HepG2 (cell line): ENCODE measurements at regions not wholly inside any gene's neighbourhood (a gene's known extent, or its start where the extent isn't known, plus 50 kb on each side); places are given as distances from the start of the nearest gene placed in this dataset.

Experiments used
- ATAC-seq: fragments of 200-7000 bp; cut with Tn5 transposase; 3 replicates; pipeline ENCODE4 v1.9.1; 2020; ENCODE audit warnings: mild to moderate bottlenecking, moderate library complexity
- BruUV-seq: library from RNA; stranded (reverse); fragments of 400-500 nt; replicated peaks from 2 replicates; lab custom pipeline; 2021; lab: Mats Ljungman, UMichigan
- CTCF ChIA-PET: fragments of 300-600 bp; formaldehyde crosslinking; extraction: SDS; loops from one replicate; lab custom pipeline; 2021; ENCODE audit warnings: low total read pairs, inconsistent platforms, low intra/inter-chr PET ratio; lab: Yijun Ruan, JAX
- POLR2A ChIA-PET: fragments of 350-600 bp; sonication (Branson Sonifier 250); formaldehyde crosslinking; loops from one replicate; lab custom pipeline; 2020; ENCODE audit warnings: antibody characterized with exemption, inconsistent platforms; lab: Yijun Ruan, JAX
- DNase-seq: peaks from one replicate; pipeline ENCODE4 v3.0.0-alpha.2; 2015; ENCODE audit warnings: low spot score
- FAIRE-seq: peaks from 3 replicates; lab custom pipeline; 2011; peaks lifted over from hg19 to GRCh38; lab: Jason Lieb, UNC
- H2AFZ ChIP-seq: one replicate; pipeline ENCODE4 v1.6.1; 2011; ENCODE audit warnings: low read length, inconsistent platforms
- H3K27ac ChIP-seq: fragments of 300-600 bp; 3 replicates; pipeline ENCODE4 v1.8.0; 2011; ENCODE audit warnings: mixed run types, mild to moderate bottlenecking, mixed read lengths, low read length, inconsistent platforms; ENCODE audit not compliant: insufficient read depth; ENCODE audit errors: extremely low read length
- H3K27me3 ChIP-seq, 2 experiments: fragments of 200-600 bp in 1 of 2; 2 replicates in 1 of 2; 3 replicates in 1 of 2; pipeline versions ENCODE4 v1.6.0 to v1.8.0; 2011; ENCODE audit warnings: low read length in 2 of 2, mild to moderate bottlenecking in 2 of 2, moderate library complexity in 2 of 2, inconsistent platforms in 1 of 2; ENCODE audit not compliant: insufficient read depth in 2 of 2, control insufficient read depth in 1 of 2
- H3K36me3 ChIP-seq, 2 experiments: fragments of 200-600 bp in 1 of 2; replicated peaks in 1 of 2; 2 replicates in 1 of 2; 3 replicates in 1 of 2; pipeline versions ENCODE4 v1.5.1 to v1.8.0; 2011; ENCODE audit warnings: low read length in 2 of 2, inconsistent platforms in 1 of 2; ENCODE audit not compliant: insufficient read depth in 2 of 2, control insufficient read depth in 1 of 2
- H3K4me1 ChIP-seq: 2 replicates; pipeline ENCODE4 v1.5.1; 2012; ENCODE audit warnings: low read length, inconsistent platforms; ENCODE audit not compliant: insufficient read depth
- H3K4me2 ChIP-seq: 2 replicates; pipeline ENCODE4 v1.6.0; 2011; ENCODE audit warnings: low read depth, low read length, inconsistent platforms
- H3K4me3 ChIP-seq, 3 experiments: fragments of 200-600 bp in 1 of 3; sonication (generic), shearing (Covaris generic) in 1 of 3; replicated peaks in 1 of 3; 2 replicates each; pipeline ENCODE4 v1.5.1; 2011 to 2016; ENCODE audit warnings: low read length in 3 of 3, inconsistent platforms in 2 of 3, low read depth in 2 of 3, mild to moderate bottlenecking in 2 of 3, control low read depth in 1 of 3, mixed read lengths in 1 of 3; ENCODE audit not compliant: insufficient read depth in 1 of 3
- H3K79me2 ChIP-seq: one replicate; pipeline ENCODE4 v1.6.1; 2011; ENCODE audit warnings: low read length, inconsistent platforms; ENCODE audit not compliant: insufficient read depth
- H3K9ac ChIP-seq: 2 replicates; pipeline ENCODE4 v1.6.0; 2011; ENCODE audit warnings: mild to moderate bottlenecking, low read depth, low read length, inconsistent platforms; ENCODE audit not compliant: insufficient read depth
- H3K9me3 ChIP-seq: 2 replicates; pipeline ENCODE4 v1.5.1; 2012; ENCODE audit warnings: mild to moderate bottlenecking, low read length
- H4K20me1 ChIP-seq: 2 replicates; pipeline ENCODE4 v1.6.0; 2011; ENCODE audit warnings: inconsistent platforms, mild to moderate bottlenecking, low read length, moderate library complexity; ENCODE audit not compliant: insufficient read depth
- CHD2 ChIP-seq: IDR thresholded peaks from 2 replicates; pipeline ENCODE4 v1.6.1; 2011; ENCODE audit warnings: low read depth, low read length, improper control_type of control experiment
- FOXK2 ChIP-seq: fragments of 450-650 bp; IDR thresholded peaks from 2 replicates; pipeline ENCODE4 v1.6.1; 2016
- KDM5B ChIP-seq: sonication (generic); formaldehyde crosslinking; IDR thresholded peaks from 2 replicates; pipeline ENCODE4 v1.4.0; 2020; ENCODE audit warnings: missing genetic modification reagents, mild to moderate bottlenecking, borderline replicate concordance
- POLR2AphosphoS5 ChIP-seq: IDR thresholded peaks from 2 replicates; pipeline ENCODE4 v1.6.1; 2012; ENCODE audit warnings: low read depth, low read length
- SCMH1 ChIP-seq: sonication (generic); formaldehyde crosslinking; IDR thresholded peaks from 2 replicates; pipeline ENCODE4 v1.9.0; 2021; ENCODE audit warnings: missing genetic modification reagents, mild to moderate bottlenecking, borderline replicate concordance
- SNAPC2 ChIP-seq: sonication (generic); formaldehyde crosslinking; IDR thresholded peaks from 2 replicates; pipeline ENCODE4 v1.8.1; 2022; ENCODE audit warnings: mild to moderate bottlenecking, missing genetic modification reagents
- ZNF607 ChIP-seq: sonication (generic); formaldehyde crosslinking; IDR thresholded peaks from 2 replicates; pipeline ENCODE4 v1.5.1; 2020; ENCODE audit warnings: missing genetic modification reagents, mild to moderate bottlenecking, borderline replicate concordance
- ZNF775 ChIP-seq: sonication (generic); formaldehyde crosslinking; IDR thresholded peaks from 2 replicates; pipeline ENCODE4 v1.4.0; 2020; ENCODE audit warnings: missing genetic modification reagents, mild to moderate bottlenecking, moderate library complexity, borderline replicate concordance
- ZNF776 ChIP-seq: sonication (generic); formaldehyde crosslinking; IDR thresholded peaks from 2 replicates; pipeline ENCODE4 v1.4.0; 2020; ENCODE audit warnings: mild to moderate bottlenecking, missing genetic modification reagents
- ZSCAN12 ChIP-seq: sonication (generic); formaldehyde crosslinking; IDR thresholded peaks from 2 replicates; pipeline ENCODE4 v1.9.0; 2021; ENCODE audit warnings: mild to moderate bottlenecking, missing genetic modification reagents
- WGBS: methylation state at CpG from one replicate; pipeline ENCODE4 v1.1.6; 2017; ENCODE audit warnings: low lambda C conversion rate; 5-methylcytosine and 5-hydroxymethylcytosine counted together
- in situ Hi-C: cut with HindIII; loops from 2 replicates; pipeline ENCODE4 v1.10.0; 2017; ENCODE audit warnings: low pct_unique_long_range_greater_than_20kb; ENCODE audit not compliant: extremely low pct_ligation_motif_present
- intact Hi-C: fragments of 100-400 bp; cut with micrococcal nuclease; formaldehyde crosslinking; loops from one replicate; pipeline ENCODE4 v1.10.0; 2022; ENCODE audit not compliant: unreplicated experiment
- TF ChIP-seq, protein P1 (sequence below): sonication (generic); formaldehyde crosslinking; IDR thresholded peaks from 2 replicates; pipeline ENCODE4 v1.5.0; 2020; ENCODE audit warnings: missing genetic modification reagents, mild to moderate bottlenecking, borderline replicate concordance
- TF ChIP-seq, protein P2 (sequence below): sonication (generic); formaldehyde crosslinking; IDR thresholded peaks from 2 replicates; pipeline ENCODE4 v1.4.0; 2020; ENCODE audit warnings: mild to moderate bottlenecking, missing genetic modification reagents
- TF ChIP-seq, protein P3 (sequence below): sonication (generic); formaldehyde crosslinking; IDR thresholded peaks from 2 replicates; pipeline ENCODE4 v1.8.0; 2022; ENCODE audit warnings: mild to moderate bottlenecking, missing genetic modification reagents, moderate library complexity

DNA sequence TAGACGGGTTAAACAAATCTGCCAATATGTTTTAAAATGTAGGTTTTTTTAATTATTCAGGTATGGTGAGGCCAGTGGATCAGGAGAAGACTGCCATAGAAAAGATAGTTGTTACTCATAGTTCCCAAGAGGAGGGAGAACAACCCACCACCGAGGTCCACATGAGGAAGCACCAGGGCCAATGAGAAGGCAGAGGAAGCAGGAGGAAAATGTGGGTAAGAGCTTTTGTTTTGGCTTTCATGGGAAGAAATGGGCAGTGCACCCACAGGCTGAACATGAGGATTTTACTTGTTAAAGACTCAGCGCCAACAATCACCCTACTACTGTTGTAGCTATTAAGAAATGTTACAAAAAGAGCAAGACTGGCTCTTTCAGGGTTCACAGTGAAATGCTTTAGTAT is 191.8 kb upstream of the HNMT start:
- TF ChIP-seq ZNF776 (CRISPR knock-in tag) (no peak), KDM5B (CRISPR knock-in tag) (no peak), POLR2AphosphoS5 (no peak), ZSCAN12 (CRISPR knock-in tag) (no peak), ZNF775 (CRISPR knock-in tag) (no peak), ZNF607 (CRISPR knock-in tag) (no peak), FOXK2 (no peak), SNAPC2 (CRISPR knock-in tag) (no peak), SCMH1 (CRISPR knock-in tag) (no peak), CHD2 (no peak)
- TF ChIP-seq, protein P1, sequence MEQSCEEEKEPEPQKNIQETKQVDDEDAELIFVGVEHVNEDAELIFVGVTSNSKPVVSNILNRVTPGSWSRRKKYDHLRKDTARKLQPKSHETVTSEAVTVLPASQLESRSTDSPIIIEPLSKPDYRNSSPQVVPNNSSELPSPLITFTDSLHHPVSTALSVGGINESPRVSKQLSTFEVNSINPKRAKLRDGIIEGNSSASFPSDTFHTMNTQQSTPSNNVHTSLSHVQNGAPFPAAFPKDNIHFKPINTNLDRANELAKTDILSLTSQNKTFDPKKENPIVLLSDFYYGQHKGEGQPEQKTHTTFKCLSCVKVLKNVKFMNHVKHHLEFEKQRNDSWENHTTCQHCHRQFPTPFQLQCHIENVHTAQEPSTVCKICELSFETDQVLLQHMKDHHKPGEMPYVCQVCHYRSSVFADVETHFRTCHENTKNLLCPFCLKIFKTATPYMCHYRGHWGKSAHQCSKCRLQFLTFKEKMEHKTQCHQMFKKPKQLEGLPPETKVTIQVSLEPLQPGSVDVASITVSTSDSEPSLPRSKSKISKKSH (CRISPR knock-in tag) = no peak
- TF ChIP-seq, protein P2, sequence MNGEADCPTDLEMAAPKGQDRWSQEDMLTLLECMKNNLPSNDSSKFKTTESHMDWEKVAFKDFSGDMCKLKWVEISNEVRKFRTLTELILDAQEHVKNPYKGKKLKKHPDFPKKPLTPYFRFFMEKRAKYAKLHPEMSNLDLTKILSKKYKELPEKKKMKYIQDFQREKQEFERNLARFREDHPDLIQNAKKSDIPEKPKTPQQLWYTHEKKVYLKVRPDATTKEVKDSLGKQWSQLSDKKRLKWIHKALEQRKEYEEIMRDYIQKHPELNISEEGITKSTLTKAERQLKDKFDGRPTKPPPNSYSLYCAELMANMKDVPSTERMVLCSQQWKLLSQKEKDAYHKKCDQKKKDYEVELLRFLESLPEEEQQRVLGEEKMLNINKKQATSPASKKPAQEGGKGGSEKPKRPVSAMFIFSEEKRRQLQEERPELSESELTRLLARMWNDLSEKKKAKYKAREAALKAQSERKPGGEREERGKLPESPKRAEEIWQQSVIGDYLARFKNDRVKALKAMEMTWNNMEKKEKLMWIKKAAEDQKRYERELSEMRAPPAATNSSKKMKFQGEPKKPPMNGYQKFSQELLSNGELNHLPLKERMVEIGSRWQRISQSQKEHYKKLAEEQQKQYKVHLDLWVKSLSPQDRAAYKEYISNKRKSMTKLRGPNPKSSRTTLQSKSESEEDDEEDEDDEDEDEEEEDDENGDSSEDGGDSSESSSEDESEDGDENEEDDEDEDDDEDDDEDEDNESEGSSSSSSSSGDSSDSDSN = no peak
- TF ChIP-seq, protein P3, sequence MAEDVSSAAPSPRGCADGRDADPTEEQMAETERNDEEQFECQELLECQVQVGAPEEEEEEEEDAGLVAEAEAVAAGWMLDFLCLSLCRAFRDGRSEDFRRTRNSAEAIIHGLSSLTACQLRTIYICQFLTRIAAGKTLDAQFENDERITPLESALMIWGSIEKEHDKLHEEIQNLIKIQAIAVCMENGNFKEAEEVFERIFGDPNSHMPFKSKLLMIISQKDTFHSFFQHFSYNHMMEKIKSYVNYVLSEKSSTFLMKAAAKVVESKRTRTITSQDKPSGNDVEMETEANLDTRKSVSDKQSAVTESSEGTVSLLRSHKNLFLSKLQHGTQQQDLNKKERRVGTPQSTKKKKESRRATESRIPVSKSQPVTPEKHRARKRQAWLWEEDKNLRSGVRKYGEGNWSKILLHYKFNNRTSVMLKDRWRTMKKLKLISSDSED (CRISPR knock-in tag) = no peak
- in situ Hi-C loops = no loop called here
- intact Hi-C loops = no loop called here
- Histone ChIP-seq H3K79me2 (no peaks in the 10 kb centered on the region), H3K36me3 (no peaks in the 10 kb centered on the region), H3K4me2 (no peak overlapping the region), H3K4me1 (no peaks in the 10 kb centered on the region), H3K4me3 (no peak overlapping the region), H4K20me1 (no peaks in the 10 kb centered on the region), H3K27ac (no peak overlapping the region), H2AFZ (no peak overlapping the region), H3K9me3 (no peaks in the 10 kb centered on the region), H3K27me3 (no peaks in the 10 kb centered on the region), H3K9ac (no peak overlapping the region)
- DNase-seq (no peak), FAIRE-seq (no peak), ATAC-seq (no peak)
- ChIA-PET POLR2A (no interaction called here), CTCF (no interaction called here)
- WGBS = 1% methylated on average over 3 of the region's 3 CpGs
- no TSS peak for BruUV-seq
